ENCODE measurements at regions not wholly inside any gene's neighbourhood (a gene's known extent, or its start where the extent isn't known, plus 50 kb on each side); places are given as distances from the start of the nearest gene placed in this dataset.
A peak's percentile ranks its signal among the peaks of the same experiment; 100 is the strongest.

DNA sequence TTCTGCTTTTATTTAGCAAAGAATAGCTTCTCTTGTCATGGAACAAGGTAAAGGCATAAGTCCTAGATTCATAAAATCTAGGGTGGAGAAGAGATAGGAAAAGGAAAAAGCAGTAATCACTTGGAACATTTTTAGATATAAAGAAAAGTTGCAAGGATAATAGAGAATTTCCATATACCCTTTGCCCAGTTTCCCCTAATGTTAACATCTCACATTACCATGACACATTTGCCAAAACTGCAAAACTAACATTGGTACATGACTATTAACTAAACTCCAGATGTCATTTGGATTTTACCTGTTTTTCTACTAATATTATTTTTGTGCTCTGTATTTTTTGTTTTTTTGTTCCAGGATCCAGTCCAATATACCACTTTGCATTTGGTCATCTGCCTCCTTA is 265.1 kb downstream of the ETAA1 start:
- Histone ChIP-seq H3K27ac (ENCODE audit: low read depth in 1 of 2, low read length in 1 of 2) (no peak overlapping the region), H3K4me3 (no peak overlapping the region), H3K4me1 (ENCODE audit: control insufficient read depth in 5 of 5, insufficient read depth in 5 of 5, low read length in 5 of 5) (peaks cover 0 to 9% (median 0%) of the 10 kb centered on the region in 5 donors), H3K27me3 (ENCODE audit: control insufficient read depth in 3 of 3, insufficient read depth in 3 of 3, low read length in 2 of 3) (no peaks in the 10 kb centered on the region), H3K9ac (ENCODE audit: insufficient read depth in 1 of 2, low read length in 2 of 2) (no peak overlapping the region), H3K9me3 (ENCODE audit: control insufficient read depth in 4 of 4, insufficient read depth in 3 of 4, low read length in 3 of 4) (no peaks in the 10 kb centered on the region), H3K36me3 (ENCODE audit: control insufficient read depth in 4 of 4, insufficient read depth in 4 of 4, low read length in 4 of 4) (no peaks in the 10 kb centered on the region)
- no peak for ATAC-seq (ENCODE audit: insufficient read depth, low FRiP score)
- TF ChIP-seq, protein P1, sequence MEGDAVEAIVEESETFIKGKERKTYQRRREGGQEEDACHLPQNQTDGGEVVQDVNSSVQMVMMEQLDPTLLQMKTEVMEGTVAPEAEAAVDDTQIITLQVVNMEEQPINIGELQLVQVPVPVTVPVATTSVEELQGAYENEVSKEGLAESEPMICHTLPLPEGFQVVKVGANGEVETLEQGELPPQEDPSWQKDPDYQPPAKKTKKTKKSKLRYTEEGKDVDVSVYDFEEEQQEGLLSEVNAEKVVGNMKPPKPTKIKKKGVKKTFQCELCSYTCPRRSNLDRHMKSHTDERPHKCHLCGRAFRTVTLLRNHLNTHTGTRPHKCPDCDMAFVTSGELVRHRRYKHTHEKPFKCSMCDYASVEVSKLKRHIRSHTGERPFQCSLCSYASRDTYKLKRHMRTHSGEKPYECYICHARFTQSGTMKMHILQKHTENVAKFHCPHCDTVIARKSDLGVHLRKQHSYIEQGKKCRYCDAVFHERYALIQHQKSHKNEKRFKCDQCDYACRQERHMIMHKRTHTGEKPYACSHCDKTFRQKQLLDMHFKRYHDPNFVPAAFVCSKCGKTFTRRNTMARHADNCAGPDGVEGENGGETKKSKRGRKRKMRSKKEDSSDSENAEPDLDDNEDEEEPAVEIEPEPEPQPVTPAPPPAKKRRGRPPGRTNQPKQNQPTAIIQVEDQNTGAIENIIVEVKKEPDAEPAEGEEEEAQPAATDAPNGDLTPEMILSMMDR (IDR thresholded peaks at IDR 0.05; ENCODE audit: control extremely low read depth, extremely low read depth), result no peak
- DNase-seq, result no peak

DNA sequence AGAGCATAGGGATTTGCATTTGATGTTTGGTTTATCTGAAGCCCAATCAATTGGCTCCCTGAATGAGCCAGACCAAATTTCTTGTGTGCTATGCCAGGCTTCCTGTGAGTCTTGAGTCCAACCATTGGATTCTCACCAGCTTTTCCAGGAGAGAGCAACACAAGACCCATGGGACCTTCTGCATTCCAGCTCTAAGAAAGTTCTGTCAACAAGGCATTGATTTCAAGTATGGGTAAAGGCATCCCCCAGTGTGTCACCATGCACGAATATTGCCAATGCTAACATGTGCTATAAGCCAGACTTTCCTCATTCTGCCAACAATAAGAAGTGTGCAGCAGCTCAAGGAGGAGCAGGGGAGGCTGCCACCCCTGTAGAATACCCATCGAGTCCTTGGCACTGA is 266.6 kb downstream of the ETAA1 start:
- ATAC-seq (ENCODE audit: insufficient read depth, low FRiP score) (no peak), DNase-seq (no peak)
- H3K4me3 ChIP-seq, result no peak overlapping the region
- no peaks in the 10 kb centered on the region for H3K9me3 ChIP-seq (ENCODE audit: control insufficient read depth in 4 of 4, insufficient read depth in 3 of 4, low read length in 3 of 4)
- no peaks in the 10 kb centered on the region for H3K27me3 ChIP-seq (ENCODE audit: control insufficient read depth in 3 of 3, insufficient read depth in 3 of 3, low read length in 2 of 3)
- TF ChIP-seq, protein P1 (IDR thresholded peaks at IDR 0.05; ENCODE audit: control extremely low read depth, extremely low read depth), result no peak
- H3K36me3 ChIP-seq (ENCODE audit: control insufficient read depth in 4 of 4, insufficient read depth in 4 of 4, low read length in 4 of 4), result no peaks in the 10 kb centered on the region
- H3K4me1 ChIP-seq (ENCODE audit: control insufficient read depth in 5 of 5, insufficient read depth in 5 of 5, low read length in 5 of 5), result peaks cover 0 to 11% (median 0%) of the 10 kb centered on the region in 5 donors
- WGBS, 2 donors, result 77 to 80% methylated on average over 2 of the region's 2 CpGs
- no peak overlapping the region for H3K9ac ChIP-seq (ENCODE audit: insufficient read depth in 1 of 2, low read length in 2 of 2)
- no peak overlapping the region for H3K27ac ChIP-seq (ENCODE audit: low read depth in 1 of 2, low read length in 1 of 2)

GRCh38 chr2:67666386-67667053 is 269.4 kb downstream of the ETAA1 start:
- ATAC-seq (ENCODE audit: insufficient read depth, low FRiP score) (no peak), DNase-seq (no peak)
- TF ChIP-seq, protein P1 (IDR thresholded peaks at IDR 0.05; ENCODE audit: control extremely low read depth, extremely low read depth), result no peak
- Histone ChIP-seq H3K27me3 (ENCODE audit: control insufficient read depth in 3 of 3, insufficient read depth in 3 of 3, low read length in 2 of 3) (no peaks in the 10 kb centered on the region), H3K36me3 (ENCODE audit: control insufficient read depth in 4 of 4, insufficient read depth in 4 of 4, low read length in 4 of 4) (no peaks in the 10 kb centered on the region), H3K9me3 (ENCODE audit: control insufficient read depth in 4 of 4, insufficient read depth in 3 of 4, low read length in 3 of 4) (no peaks in the 10 kb centered on the region), H3K4me3 (no peak overlapping the region), H3K4me1 (ENCODE audit: control insufficient read depth in 5 of 5, insufficient read depth in 5 of 5, low read length in 5 of 5) (peaks cover 0 to 11% (median 0%) of the 10 kb centered on the region in 5 donors), H3K9ac (ENCODE audit: insufficient read depth in 1 of 2, low read length in 2 of 2) (no peak overlapping the region), H3K27ac (ENCODE audit: low read depth in 1 of 2, low read length in 1 of 2) (peak overlapping the region; percentile 20 to 76)
- WGBS, 2 donors, result 52 to 71% methylated on average over 5 of the region's 5 CpGs
